A673 (cell line): ENCODE measurements at regions not wholly inside any gene's neighbourhood (a gene's known extent, or its start where the extent isn't known, plus 50 kb on each side); places are given as distances from the start of the nearest gene placed in this dataset.

Source experiments
- CTCF ChIP-seq: fragments of 300-800, 200-600 bp; sonication (generic); conservative IDR thresholded peaks from 2 replicates; pipeline ENCODE4 v1.5.1; 2017; ENCODE audit warnings: low read depth, mild to moderate bottlenecking, antibody characterized with exemption, low read length, moderate library complexity, mixed read lengths
- EZH2 ChIP-seq: fragments of 200-600 bp; sonication (generic); IDR thresholded peaks from 2 replicates; pipeline ENCODE4 v1.6.1; 2017; ENCODE audit warnings: borderline replicate concordance, low read depth, mild to moderate bottlenecking, mixed read lengths, antibody characterized with exemption, low read length; ENCODE audit not compliant: poor library complexity, severe bottlenecking

- TF ChIP-seq CTCF, result no peak
- TF ChIP-seq EZH2, result no peak
Observed at GRCh38 chr15:26017665-26018064, 154.5 kb upstream of the ATP10A start.
